Astrocyte (in vitro differentiated cells and primary cell): ENCODE measurements at regions not wholly inside any gene's neighbourhood (a gene's known extent, or its start where the extent isn't known, plus 50 kb on each side); places are given as distances from the start of the nearest gene placed in this dataset.
"Not testable (repeated sequence)": the region's sequence is repeated elsewhere in the genome, so short reads cannot be mapped to it uniquely, and the experiment has no call there.

Experiments used
- DNase-seq: peaks from one replicate; pipeline ENCODE4 v3.0.0-alpha.2; 2010; ENCODE audit warnings: low read depth
- FAIRE-seq: peaks from 2 replicates; lab custom pipeline; 2011; peaks lifted over from hg19 to GRCh38; lab: Jason Lieb, UNC
- H2AFZ ChIP-seq: 2 replicates; pipeline ENCODE4 v1.6.0; 2012; ENCODE audit warnings: low read depth, low read length, inconsistent platforms
- H3K27ac ChIP-seq: 2 replicates; pipeline ENCODE4 v1.5.1; 2011; ENCODE audit warnings: low read depth, low read length, inconsistent platforms
- H3K27me3 ChIP-seq: 2 replicates; pipeline ENCODE4 v1.6.0; 2011; ENCODE audit warnings: low read length, inconsistent platforms; ENCODE audit not compliant: insufficient read depth
- H3K36me3 ChIP-seq: 2 replicates; pipeline ENCODE4 v1.5.1; 2011; ENCODE audit warnings: low read length, inconsistent platforms; ENCODE audit not compliant: insufficient read depth
- H3K4me1 ChIP-seq: 2 replicates; pipeline ENCODE4 v1.5.1; 2011; ENCODE audit warnings: low read length, inconsistent platforms; ENCODE audit not compliant: insufficient read depth
- H3K4me2 ChIP-seq: 2 replicates; pipeline ENCODE4 v1.6.0; 2012; ENCODE audit warnings: low read length, inconsistent platforms
- H3K4me3 ChIP-seq: 2 replicates; pipeline ENCODE4 v1.5.1; 2011; ENCODE audit warnings: low read depth, mild to moderate bottlenecking, low read length, inconsistent platforms; ENCODE audit not compliant: insufficient read depth
- H3K79me2 ChIP-seq: 2 replicates; pipeline ENCODE4 v1.6.0; 2012; ENCODE audit warnings: mild to moderate bottlenecking, low read length, inconsistent platforms; ENCODE audit not compliant: insufficient read depth
- H3K9ac ChIP-seq: 2 replicates; pipeline ENCODE4 v1.6.0; 2012; ENCODE audit warnings: mild to moderate bottlenecking, low read length, inconsistent platforms
- H3K9me3 ChIP-seq: 2 replicates; pipeline ENCODE4 v1.5.1; 2012; ENCODE audit warnings: low read depth, mild to moderate bottlenecking, low read length, inconsistent platforms; ENCODE audit not compliant: insufficient read depth
- H4K20me1 ChIP-seq: 2 replicates; pipeline ENCODE4 v1.6.0; 2012; ENCODE audit warnings: low read length, inconsistent platforms; ENCODE audit not compliant: insufficient read depth
- H3K27ac Mint-ChIP-seq: one replicate; pipeline ENCODE4 v1.8.0; 2021; ENCODE audit warnings: mild to moderate bottlenecking, mixed read lengths; ENCODE audit not compliant: unreplicated experiment
- H3K27me3 Mint-ChIP-seq: one replicate; pipeline ENCODE4 v1.8.0; 2021; ENCODE audit warnings: low read depth, mixed read lengths; ENCODE audit not compliant: unreplicated experiment
- H3K36me3 Mint-ChIP-seq: one replicate; pipeline ENCODE4 v1.8.0; 2021; ENCODE audit warnings: low read depth, mixed read lengths; ENCODE audit not compliant: unreplicated experiment
- H3K4me1 Mint-ChIP-seq: one replicate; pipeline ENCODE4 v1.8.0; 2021; ENCODE audit warnings: low read depth, mixed read lengths; ENCODE audit not compliant: unreplicated experiment
- H3K4me3 Mint-ChIP-seq: one replicate; pipeline ENCODE4 v1.8.0; 2021; ENCODE audit warnings: mild to moderate bottlenecking, moderate library complexity, mixed read lengths; ENCODE audit not compliant: unreplicated experiment
- H3K9me3 Mint-ChIP-seq: one replicate; pipeline ENCODE4 v1.8.0; 2021; ENCODE audit warnings: mild to moderate bottlenecking, mixed read lengths; ENCODE audit not compliant: unreplicated experiment
- CTCF ChIP-seq: IDR thresholded peaks from 2 replicates; pipeline ENCODE4 v1.5.1; 2011; ENCODE audit warnings: low read depth, mild to moderate bottlenecking, inconsistent platforms, low read length, moderate library complexity; ENCODE audit not compliant: insufficient read depth
- EZH2 ChIP-seq: IDR thresholded peaks from 2 replicates; pipeline ENCODE4 v1.6.1; 2012; ENCODE audit warnings: mild to moderate bottlenecking, low read length, inconsistent platforms; ENCODE audit not compliant: insufficient read depth

- H3K4me1 ChIP-seq: no peaks in the 10 kb centered on the region
- H3K9me3 Mint-ChIP-seq: peaks cover 2% of the 10 kb centered on the region
- no peak overlapping the region for H3K27ac ChIP-seq
- no peak for DNase-seq
- no peaks in the 10 kb centered on the region for H3K27me3 ChIP-seq
- H3K4me2 ChIP-seq: no peak overlapping the region
- H3K36me3 Mint-ChIP-seq: no peaks in the 10 kb centered on the region
- no peak overlapping the region for H3K27ac Mint-ChIP-seq
- no peaks in the 10 kb centered on the region for H3K4me1 Mint-ChIP-seq
- H3K9ac ChIP-seq: no peak overlapping the region
- peaks cover 6% of the 10 kb centered on the region for H3K27me3 Mint-ChIP-seq
- no peak for FAIRE-seq
- no peaks in the 10 kb centered on the region for H3K79me2 ChIP-seq
- no peaks in the 10 kb centered on the region for H3K36me3 ChIP-seq
- TF ChIP-seq CTCF: no peak
- TF ChIP-seq EZH2: no peak
- H3K9me3 ChIP-seq: no peaks in the 10 kb centered on the region
- H3K4me3 Mint-ChIP-seq: no peak overlapping the region
- no peaks in the 10 kb centered on the region for H4K20me1 ChIP-seq
- no peak overlapping the region for H2AFZ ChIP-seq
- no peak overlapping the region for H3K4me3 ChIP-seq
These were observed 282.9 kb downstream of the SEC16B start for GRCh38 chr1:177686933-177687332.

GRCh38 chr1:177669161-177669560, 300.7 kb downstream of the SEC16B start:
- H3K27me3 ChIP-seq: no peaks in the 10 kb centered on the region
- H3K27me3 Mint-ChIP-seq: no peaks in the 10 kb centered on the region
- no peak overlapping the region for H3K4me3 ChIP-seq
- no peaks in the 10 kb centered on the region for H4K20me1 ChIP-seq
- H3K9me3 ChIP-seq: no peaks in the 10 kb centered on the region
- H3K4me2 ChIP-seq: no peak overlapping the region
- FAIRE-seq (no peak), DNase-seq (no peak)
- no peaks in the 10 kb centered on the region for H3K79me2 ChIP-seq
- TF ChIP-seq CTCF (no peak), EZH2 (no peak)
- H3K4me1 ChIP-seq: no peaks in the 10 kb centered on the region
- no peak overlapping the region for H3K27ac Mint-ChIP-seq
- peaks cover 4% of the 10 kb centered on the region for H3K4me1 Mint-ChIP-seq
- H3K9me3 Mint-ChIP-seq: peaks cover 2% of the 10 kb centered on the region
- no peak overlapping the region for H3K4me3 Mint-ChIP-seq
- no peaks in the 10 kb centered on the region for H3K36me3 Mint-ChIP-seq
- H2AFZ ChIP-seq: no peak overlapping the region
- H3K27ac ChIP-seq: no peak overlapping the region
- H3K36me3 ChIP-seq: no peaks in the 10 kb centered on the region
- no peak overlapping the region for H3K9ac ChIP-seq

GRCh38 chr1:177665935-177666334, 303.9 kb downstream of the SEC16B start:
- Histone ChIP-seq H2AFZ (no peak overlapping the region), H3K4me2 (no peak overlapping the region), H4K20me1 (no peaks in the 10 kb centered on the region), H3K9ac (no peak overlapping the region), H3K4me1 (no peaks in the 10 kb centered on the region), H3K27me3 (no peaks in the 10 kb centered on the region), H3K4me3 (no peak overlapping the region), H3K27ac (no peak overlapping the region), H3K79me2 (no peaks in the 10 kb centered on the region), H3K36me3 (no peaks in the 10 kb centered on the region), H3K9me3 (no peaks in the 10 kb centered on the region)
- Mint-ChIP-seq H3K27ac (no peak overlapping the region), H3K4me1 (peaks cover 4% of the 10 kb centered on the region), H3K27me3 (no peaks in the 10 kb centered on the region), H3K36me3 (no peaks in the 10 kb centered on the region), H3K4me3 (no peak overlapping the region), H3K9me3 (peaks cover 2% of the 10 kb centered on the region)
- TF ChIP-seq EZH2: no peak
- TF ChIP-seq CTCF: no peak
- FAIRE-seq: no peak
- DNase-seq: no peak

- H3K9me3 Mint-ChIP-seq, H3K4me1 Mint-ChIP-seq, H3K27me3 Mint-ChIP-seq, H3K27ac ChIP-seq, FAIRE-seq, H3K36me3 Mint-ChIP-seq, H3K4me2 ChIP-seq, H3K9me3 ChIP-seq, H3K4me3 Mint-ChIP-seq, H3K4me1 ChIP-seq, H3K4me3 ChIP-seq, H3K36me3 ChIP-seq, H3K79me2 ChIP-seq, H3K27ac Mint-ChIP-seq, H2AFZ ChIP-seq, H3K9ac ChIP-seq, DNase-seq, H4K20me1 ChIP-seq, H3K27me3 ChIP-seq: not testable (repeated sequence)
These were observed 305.1 kb downstream of the SEC16B start for GRCh38 chr1:177664742-177665141.
